GM23338 (cell line): ENCODE measurements at regions not wholly inside any gene's neighbourhood (a gene's known extent, or its start where the extent isn't known, plus 50 kb on each side); places are given as distances from the start of the nearest gene placed in this dataset.
A peak's percentile ranks its signal among the peaks of the same experiment; 100 is the strongest.

Experiments used
- ATAC-seq: fragments of 200-7000 bp; cut with Tn5 transposase; 3 replicates; pipeline ENCODE4 v1.9.1; 2020
- DNase-seq: peaks from one replicate; pipeline ENCODE4 v3.0.0-alpha.2; 2015; ENCODE audit warnings: low spot score
- H2AFZ ChIP-seq: fragments of 200-600 bp; sonication (generic); 2 replicates; pipeline ENCODE4 v1.8.0; 2016; ENCODE audit warnings: antibody characterized with exemption, mild to moderate bottlenecking, moderate library complexity
- H3F3A ChIP-seq: fragments of 200-600 bp; sonication (generic); replicated peaks from 2 replicates; pipeline ENCODE4 v1.8.0; 2017; ENCODE audit warnings: antibody characterized with exemption, mixed run types, low read depth
- H3K27ac ChIP-seq: fragments of 200-600 bp; sonication (generic); 2 replicates; pipeline ENCODE4 v1.6.1; 2016; ENCODE audit warnings: low read depth
- H3K27me3 ChIP-seq: fragments of 200-600 bp; sonication (generic); 2 replicates; pipeline ENCODE4 v1.8.0; 2016; ENCODE audit warnings: mild to moderate bottlenecking, mixed run types, moderate library complexity; ENCODE audit not compliant: insufficient read depth
- H3K36me3 ChIP-seq: fragments of 200-600 bp; sonication (generic); 2 replicates; pipeline ENCODE4 v1.8.0; 2016; ENCODE audit warnings: mild to moderate bottlenecking; ENCODE audit not compliant: insufficient read depth
- H3K4me1 ChIP-seq: fragments of 200-600 bp; sonication (generic); 2 replicates; pipeline ENCODE4 v1.8.0; 2016; ENCODE audit warnings: mild to moderate bottlenecking, moderate library complexity; ENCODE audit not compliant: insufficient read depth
- H3K4me2 ChIP-seq: fragments of 200-600 bp; sonication (generic); 2 replicates; pipeline ENCODE4 v1.7.1; 2017; ENCODE audit warnings: mixed run types
- H3K4me3 ChIP-seq: fragments of 200-600 bp; sonication (generic); 2 replicates; pipeline ENCODE4 v1.6.1; 2016; ENCODE audit warnings: mixed run types
- H3K79me2 ChIP-seq: fragments of 200-600 bp; sonication (generic); replicated peaks from 2 replicates; pipeline ENCODE4 v1.8.0; 2017; ENCODE audit warnings: mild to moderate bottlenecking; ENCODE audit not compliant: insufficient read depth
- H3K9me2 ChIP-seq: fragments of 200-600 bp; sonication (generic); 2 replicates; pipeline ENCODE4 v1.8.0; 2017; ENCODE audit not compliant: insufficient read depth
- H4K20me1 ChIP-seq: fragments of 200-600 bp; sonication (generic); replicated peaks from 2 replicates; pipeline ENCODE4 v1.8.0; 2017; ENCODE audit warnings: mild to moderate bottlenecking; ENCODE audit not compliant: insufficient read depth
- H3K27ac Mint-ChIP-seq: 2 replicates; pipeline ENCODE4 v1.8.0; 2020; ENCODE audit warnings: inconsistent platforms, mild to moderate bottlenecking, moderate library complexity, mixed read lengths
- H3K27me3 Mint-ChIP-seq: 3 replicates; pipeline ENCODE4 v1.8.0; 2022; ENCODE audit warnings: low read depth, mild to moderate bottlenecking, moderate library complexity, mixed read lengths, inconsistent platforms; ENCODE audit not compliant: insufficient read depth, poor library complexity
- H3K36me3 Mint-ChIP-seq: 3 replicates; pipeline ENCODE4 v1.8.0; 2021; ENCODE audit warnings: low read depth, mild to moderate bottlenecking, inconsistent platforms, moderate library complexity, mixed read lengths
- H3K4me1 Mint-ChIP-seq: 3 replicates; pipeline ENCODE4 v1.8.0; 2020; ENCODE audit warnings: mild to moderate bottlenecking, inconsistent platforms, mixed read lengths
- H3K4me3 Mint-ChIP-seq: 3 replicates; pipeline ENCODE4 v1.8.0; 2021; ENCODE audit warnings: moderate library complexity, mild to moderate bottlenecking, inconsistent platforms, mixed read lengths
- H3K9me3 Mint-ChIP-seq: 3 replicates; pipeline ENCODE4 v1.8.0; 2020; ENCODE audit warnings: moderate library complexity, mild to moderate bottlenecking, inconsistent platforms, mixed read lengths
- CREB1 ChIP-seq: fragments of 250-450 bp; sonication (Bioruptor Pico); IDR thresholded peaks from 2 replicates; pipeline ENCODE4 v1.5.0; 2020; ENCODE audit warnings: low read depth, mild to moderate bottlenecking, moderate library complexity
- CTCF ChIP-seq, 2 experiments: fragments of 200-600 bp in 1 of 2; sonication (generic) in 1 of 2; conservative IDR thresholded peaks; 2 replicates each; pipeline versions ENCODE4 v1.5.1 to v1.6.1; 2016 to 2017; ENCODE audit warnings: antibody characterized with exemption in 2 of 2, low read depth in 2 of 2, mild to moderate bottlenecking in 2 of 2, moderate library complexity in 1 of 2
- EZH2 ChIP-seq: fragments of 200-600 bp; sonication (generic); IDR thresholded peaks from one replicate; pipeline ENCODE4 v1.8.0; 2017; ENCODE audit warnings: antibody characterized with exemption, mild to moderate bottlenecking, low read depth; ENCODE audit not compliant: unreplicated experiment
- JUNB ChIP-seq: IDR thresholded peaks from one replicate; pipeline ENCODE4 v1.6.1; 2016; ENCODE audit warnings: antibody characterized with exemption; ENCODE audit not compliant: unreplicated experiment
- NANOG ChIP-seq: IDR thresholded peaks from 2 replicates; pipeline ENCODE4 v1.6.1; 2016; ENCODE audit warnings: antibody characterized with exemption, borderline replicate concordance
- POLR2AphosphoS5 ChIP-seq: IDR thresholded peaks from 2 replicates; pipeline ENCODE4 v1.6.1; 2016; ENCODE audit warnings: antibody characterized with exemption, low read depth
- REST ChIP-seq: IDR thresholded peaks from one replicate; pipeline ENCODE4 v1.6.1; 2018; ENCODE audit warnings: antibody characterized with exemption; ENCODE audit not compliant: unreplicated experiment
- STAT1 ChIP-seq: IDR thresholded peaks from one replicate; pipeline ENCODE4 v1.6.1; 2016; ENCODE audit warnings: antibody characterized with exemption; ENCODE audit not compliant: unreplicated experiment
- ZNF114 ChIP-seq: fragments of 250-450 bp; sonication (Bioruptor Pico); IDR thresholded peaks from 2 replicates; pipeline ENCODE4 v1.5.0; 2020; ENCODE audit warnings: mild to moderate bottlenecking, moderate library complexity
- ZNF462 ChIP-seq: fragments of 250-450 bp; sonication (Bioruptor Pico); IDR thresholded peaks from 2 replicates; pipeline ENCODE4 v1.5.0; 2020; ENCODE audit warnings: mild to moderate bottlenecking, moderate library complexity

- no peak overlapping the region for H3K4me3 ChIP-seq
- no peaks in the 10 kb centered on the region for H3K36me3 Mint-ChIP-seq
Observed at GRCh38 chr6:82766476-82766875, 299.2 kb downstream of the UBE3D start.

GRCh38 chr6:82767037-82767436 is 298.6 kb downstream of the UBE3D start:
- H3K4me2 ChIP-seq = no peak overlapping the region
- DNase-seq (peak; percentile 74), ATAC-seq (peak; percentile 77)
- H3K27me3 Mint-ChIP-seq = peaks cover 6% of the 10 kb centered on the region
- no peaks in the 10 kb centered on the region for H3K79me2 ChIP-seq
- H3K27me3 ChIP-seq = no peaks in the 10 kb centered on the region
- H3K4me1 Mint-ChIP-seq = peaks cover 17% of the 10 kb centered on the region
- H3F3A ChIP-seq = no peaks in the 10 kb centered on the region
- no peak overlapping the region for H3K4me3 Mint-ChIP-seq
- no peak overlapping the region for H2AFZ ChIP-seq
- no peak overlapping the region for H3K27ac ChIP-seq
- H3K4me1 ChIP-seq = peaks cover 15% of the 10 kb centered on the region; the same call in 1 of the 2 replicates
- H3K9me3 Mint-ChIP-seq = no peaks in the 10 kb centered on the region
- no peaks in the 10 kb centered on the region for H3K36me3 Mint-ChIP-seq
- H3K9me2 ChIP-seq = no peaks in the 10 kb centered on the region
- H3K4me3 ChIP-seq = no peak overlapping the region
- no peak overlapping the region for H3K27ac Mint-ChIP-seq
- no peaks in the 10 kb centered on the region for H3K36me3 ChIP-seq
- no peaks in the 10 kb centered on the region for H4K20me1 ChIP-seq
- TF ChIP-seq ZNF462 (CRISPR knock-in tag) = no peak
- no peak for TF ChIP-seq NANOG
- no peak for TF ChIP-seq CTCF (conservative IDR thresholded peaks at IDR 0.05; ENCODE audit: low read depth in 2 of 2)
- no peak for TF ChIP-seq STAT1
- TF ChIP-seq EZH2 = no peak
- no peak for TF ChIP-seq REST
- no peak for TF ChIP-seq CREB1
- TF ChIP-seq JUNB = no peak
- no peak for TF ChIP-seq POLR2AphosphoS5
- TF ChIP-seq ZNF114 = no peak

More at GRCh38 chr6:82766476-82766875, 299.2 kb downstream of the UBE3D start:
- H2AFZ ChIP-seq = no peak overlapping the region
- H3K4me2 ChIP-seq = no peak overlapping the region
- Mint-ChIP-seq H3K27me3 (peaks cover 6% of the 10 kb centered on the region), H3K9me3 (no peaks in the 10 kb centered on the region), H3K4me1 (peaks cover 17% of the 10 kb centered on the region), H3K4me3 (no peak overlapping the region), H3K27ac (no peak overlapping the region)
- no peaks in the 10 kb centered on the region for H4K20me1 ChIP-seq
- no peak for TF ChIP-seq EZH2
- H3K79me2 ChIP-seq = no peaks in the 10 kb centered on the region
- DNase-seq (no peak), ATAC-seq (no peak)
- H3K4me1 ChIP-seq = peaks cover 15% of the 10 kb centered on the region; the same call in 1 of the 2 replicates
- H3K36me3 ChIP-seq = no peaks in the 10 kb centered on the region
- no peaks in the 10 kb centered on the region for H3K27me3 ChIP-seq
- H3K27ac ChIP-seq = no peak overlapping the region
- no peaks in the 10 kb centered on the region for H3F3A ChIP-seq
- no peaks in the 10 kb centered on the region for H3K9me2 ChIP-seq
